ENCODE measurements at regions not wholly inside any gene's neighbourhood (a gene's known extent, or its start where the extent isn't known, plus 50 kb on each side); places are given as distances from the start of the nearest gene placed in this dataset.

DNA sequence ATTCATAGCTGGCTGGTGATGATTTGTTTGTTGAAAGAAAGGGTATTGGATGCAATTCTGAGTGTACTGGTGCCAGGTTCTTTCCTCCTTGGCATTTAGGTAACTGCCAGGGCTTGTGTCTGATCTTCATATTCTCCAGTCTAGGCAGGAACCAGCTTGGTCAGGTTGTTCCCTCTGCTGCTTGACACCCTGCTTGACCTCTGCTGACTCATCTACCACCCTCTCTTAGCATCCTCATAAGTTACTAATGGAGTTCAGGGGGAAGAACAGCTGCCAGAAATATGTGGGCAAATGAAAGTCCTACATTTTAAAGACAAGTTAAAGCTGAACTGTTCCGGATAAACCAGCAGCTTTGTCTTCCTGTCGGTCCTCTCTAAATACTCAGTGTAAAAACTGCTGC, 116.1 kb upstream of the TNC start:
- TF ChIP-seq CTCF (IDR thresholded peaks at IDR 0.05; ENCODE audit: low read length), result no peak
- TF ChIP-seq EZH2 (optimal IDR thresholded peaks at IDR 0.05; ENCODE audit: low read depth, low read length), result no peak
- TF ChIP-seq EZH2phosphoT487 (IDR thresholded peaks at IDR 0.05; ENCODE audit: low read length), result no peak
